ENCODE measurements at regions not wholly inside any gene's neighbourhood (a gene's known extent, or its start where the extent isn't known, plus 50 kb on each side); places are given as distances from the start of the nearest gene placed in this dataset.
"Not testable (repeated sequence)": the region's sequence is repeated elsewhere in the genome, so short reads cannot be mapped to it uniquely, and the experiment has no call there.

- TF ChIP-seq CTCF (IDR thresholded peaks at IDR 0.05; ENCODE audit: borderline replicate concordance, extremely low read depth, low read length, poor library complexity, severe bottlenecking), result no peak
- TF ChIP-seq EZH2 (IDR thresholded peaks at IDR 0.05; ENCODE audit: borderline replicate concordance, low read depth, low read length, severe bottlenecking), result no peak
- ATAC-seq (ENCODE audit: insufficient read depth, low read depth) (no peak), DNase-seq (no peak)
- H3K27ac ChIP-seq (ENCODE audit: low read length), result no peak overlapping the region
- H2AFZ ChIP-seq (ENCODE audit: low read depth, low read length), result no peak overlapping the region
- no peaks in the 10 kb centered on the region for H4K20me1 ChIP-seq (ENCODE audit: insufficient read depth, low read length)
- no peaks in the 10 kb centered on the region for H3K79me2 ChIP-seq (ENCODE audit: insufficient read depth, low read length)
- H3K4me2 ChIP-seq (ENCODE audit: insufficient read depth, low read length), result no peak overlapping the region
- H3K9me3 ChIP-seq (ENCODE audit: insufficient read depth, low read length, severe bottlenecking), result no peaks in the 10 kb centered on the region
- H3K9ac ChIP-seq (ENCODE audit: low read depth, low read length), result no peak overlapping the region
- no peaks in the 10 kb centered on the region for H3K36me3 ChIP-seq (ENCODE audit: insufficient read depth, low read length)
- H3K27me3 ChIP-seq (ENCODE audit: insufficient read depth, low read length, poor library complexity), result no peaks in the 10 kb centered on the region
- no peak overlapping the region for H3K4me3 ChIP-seq (ENCODE audit: low read depth in 1 of 2, low read length in 2 of 2)
- H3K4me1 ChIP-seq (ENCODE audit: insufficient read depth, low read length), result no peaks in the 10 kb centered on the region
Observed at GRCh38 chr18:22065311-22065710, 104.1 kb upstream of the GATA6 start.

- Histone ChIP-seq H3K27ac (ENCODE audit: low read length) (no peak overlapping the region), H3K27me3 (ENCODE audit: insufficient read depth, low read length, poor library complexity) (no peaks in the 10 kb centered on the region), H3K4me1 (ENCODE audit: insufficient read depth, low read length) (no peaks in the 10 kb centered on the region), H3K79me2 (ENCODE audit: insufficient read depth, low read length) (no peaks in the 10 kb centered on the region), H2AFZ (ENCODE audit: low read depth, low read length) (no peak overlapping the region), H3K9ac (ENCODE audit: low read depth, low read length) (no peak overlapping the region), H3K36me3 (ENCODE audit: insufficient read depth, low read length) (no peaks in the 10 kb centered on the region), H3K4me3 (ENCODE audit: low read depth in 1 of 2, low read length in 2 of 2) (no peak overlapping the region), H3K4me2 (ENCODE audit: insufficient read depth, low read length) (no peak overlapping the region), H4K20me1 (ENCODE audit: insufficient read depth, low read length) (no peaks in the 10 kb centered on the region), H3K9me3 (ENCODE audit: insufficient read depth, low read length, severe bottlenecking) (no peaks in the 10 kb centered on the region)
- TF ChIP-seq CTCF (IDR thresholded peaks at IDR 0.05; ENCODE audit: borderline replicate concordance, extremely low read depth, low read length, poor library complexity, severe bottlenecking) (no peak), EZH2 (IDR thresholded peaks at IDR 0.05; ENCODE audit: borderline replicate concordance, low read depth, low read length, severe bottlenecking) (no peak)
- no peak for ATAC-seq (ENCODE audit: insufficient read depth, low read depth)
- DNase-seq, result no peak
Observed at GRCh38 chr18:22066083-22066485, 103.3 kb upstream of the GATA6 start.

- Histone ChIP-seq H3K9ac (ENCODE audit: low read depth, low read length) (no peak overlapping the region), H3K4me2 (ENCODE audit: insufficient read depth, low read length) (no peak overlapping the region), H3K27ac (ENCODE audit: low read length) (no peak overlapping the region), H2AFZ (ENCODE audit: low read depth, low read length) (no peak overlapping the region), H3K79me2 (ENCODE audit: insufficient read depth, low read length) (no peaks in the 10 kb centered on the region), H3K9me3 (ENCODE audit: insufficient read depth, low read length, severe bottlenecking) (no peaks in the 10 kb centered on the region), H3K36me3 (ENCODE audit: insufficient read depth, low read length) (no peaks in the 10 kb centered on the region), H3K27me3 (ENCODE audit: insufficient read depth, low read length, poor library complexity) (no peaks in the 10 kb centered on the region), H3K4me3 (ENCODE audit: low read depth in 1 of 2, low read length in 2 of 2) (no peak overlapping the region), H3K4me1 (ENCODE audit: insufficient read depth, low read length) (no peaks in the 10 kb centered on the region), H4K20me1 (ENCODE audit: insufficient read depth, low read length) (no peaks in the 10 kb centered on the region)
- no peak for TF ChIP-seq EZH2 (IDR thresholded peaks at IDR 0.05; ENCODE audit: borderline replicate concordance, low read depth, low read length, severe bottlenecking)
- no peak for ATAC-seq (ENCODE audit: insufficient read depth, low read depth)
- DNase-seq, result no peak
Observed at GRCh38 chr18:22067109-22067508, 102.3 kb upstream of the GATA6 start.

DNA sequence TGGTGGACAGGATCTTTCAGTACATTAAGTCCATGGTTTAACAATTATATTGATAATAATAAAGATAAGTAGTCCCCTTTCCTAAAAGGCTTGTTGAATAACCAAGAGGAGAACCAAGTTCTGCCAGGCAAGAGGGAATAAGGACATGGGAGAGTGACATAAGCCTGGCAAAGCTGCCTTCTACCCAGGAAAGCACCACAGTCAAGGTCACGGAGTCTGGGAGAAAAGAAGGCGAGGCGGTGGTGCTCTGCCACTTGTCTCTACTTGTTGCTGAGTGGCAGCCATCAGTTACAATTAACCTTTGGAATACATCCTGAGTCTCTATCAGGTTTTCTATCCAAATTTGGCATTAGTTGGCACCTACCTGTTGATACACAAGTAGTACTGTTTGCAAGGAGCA is 101.7 kb upstream of the GATA6 start:
- ATAC-seq (ENCODE audit: insufficient read depth, low read depth), result no peak
- H3K79me2 ChIP-seq (ENCODE audit: insufficient read depth, low read length), result no peaks in the 10 kb centered on the region
- H2AFZ ChIP-seq (ENCODE audit: low read depth, low read length), result no peak overlapping the region
- H3K36me3 ChIP-seq (ENCODE audit: insufficient read depth, low read length), result no peaks in the 10 kb centered on the region
- no peaks in the 10 kb centered on the region for H3K27me3 ChIP-seq (ENCODE audit: insufficient read depth, low read length, poor library complexity)
- no peak overlapping the region for H3K9ac ChIP-seq (ENCODE audit: low read depth, low read length)
- no peak overlapping the region for H3K4me2 ChIP-seq (ENCODE audit: insufficient read depth, low read length)
- H4K20me1 ChIP-seq (ENCODE audit: insufficient read depth, low read length), result no peaks in the 10 kb centered on the region
- no peaks in the 10 kb centered on the region for H3K4me1 ChIP-seq (ENCODE audit: insufficient read depth, low read length)
- no peaks in the 10 kb centered on the region for H3K9me3 ChIP-seq (ENCODE audit: insufficient read depth, low read length, severe bottlenecking)
- DNase-seq, result no peak
- no peak overlapping the region for H3K4me3 ChIP-seq (ENCODE audit: low read depth in 1 of 2, low read length in 2 of 2)
- TF ChIP-seq CTCF (IDR thresholded peaks at IDR 0.05; ENCODE audit: borderline replicate concordance, extremely low read depth, low read length, poor library complexity, severe bottlenecking) (no peak), EZH2 (IDR thresholded peaks at IDR 0.05; ENCODE audit: borderline replicate concordance, low read depth, low read length, severe bottlenecking) (no peak)
- H3K27ac ChIP-seq (ENCODE audit: low read length), result no peak overlapping the region

DNA sequence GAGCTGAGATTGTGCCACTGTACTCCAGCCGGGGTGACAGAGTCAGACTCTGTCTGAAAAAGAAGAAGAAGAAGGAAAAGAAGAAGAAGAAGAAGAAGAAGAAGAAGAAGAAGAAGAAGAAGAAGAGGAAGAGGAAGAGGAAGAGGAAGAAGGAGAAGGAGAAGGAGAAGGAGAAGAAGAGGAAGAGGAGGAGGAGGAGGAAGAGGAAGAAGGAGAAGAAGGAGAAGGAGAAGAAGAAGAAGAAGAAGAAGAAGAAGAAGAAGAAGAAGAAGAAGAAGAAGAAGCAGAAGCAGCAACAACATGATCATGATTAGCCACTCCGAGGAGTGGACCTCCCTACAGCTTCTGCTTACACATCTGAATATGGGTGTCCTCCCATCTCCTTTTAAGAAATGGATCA is 100.6 kb upstream of the GATA6 start:
- H4K20me1 ChIP-seq (ENCODE audit: insufficient read depth, low read length); H3K27me3 ChIP-seq (ENCODE audit: insufficient read depth, low read length, poor library complexity); H3K4me3 ChIP-seq (ENCODE audit: low read depth in 1 of 2, low read length in 2 of 2); H3K9ac ChIP-seq (ENCODE audit: low read depth, low read length); H3K4me2 ChIP-seq (ENCODE audit: insufficient read depth, low read length); DNase-seq; H3K27ac ChIP-seq (ENCODE audit: low read length); H3K9me3 ChIP-seq (ENCODE audit: insufficient read depth, low read length, severe bottlenecking); ATAC-seq (ENCODE audit: insufficient read depth, low read depth); H3K79me2 ChIP-seq (ENCODE audit: insufficient read depth, low read length); H3K36me3 ChIP-seq (ENCODE audit: insufficient read depth, low read length); H3K4me1 ChIP-seq (ENCODE audit: insufficient read depth, low read length); H2AFZ ChIP-seq (ENCODE audit: low read depth, low read length): not testable (repeated sequence)
